Liver (tissue), 3 donors: ENCODE measurements at regions not wholly inside any gene's neighbourhood (a gene's known extent, or its start where the extent isn't known, plus 50 kb on each side); places are given as distances from the start of the nearest gene placed in this dataset.

Experiments
- CTCF ChIP-seq: fragments of 150-350 bp; IDR thresholded peaks from 2 replicates; pipeline ENCODE4 v1.5.1; 2017; ENCODE audit warnings: improper control_type of control experiment, low read depth, low read length; ENCODE audit not compliant: missing input control
- EGR1 ChIP-seq, 2 donors: IDR thresholded peaks; 2 replicates each; pipeline ENCODE4 v1.6.1; 2016 to 2018; ENCODE audit warnings: antibody characterized with exemption in 2 of 2, low read depth in 2 of 2
- GABPA ChIP-seq, 2 donors: IDR thresholded peaks in 1 of 2; conservative IDR thresholded peaks in 1 of 2; 2 replicates each; pipeline ENCODE4 v1.6.1; 2016; ENCODE audit warnings: antibody characterized with exemption in 2 of 2, mild to moderate bottlenecking in 1 of 2, moderate library complexity in 1 of 2
- HNF4A ChIP-seq, 2 donors: conservative IDR thresholded peaks; 2 replicates each; pipeline ENCODE4 v1.6.1; 2016; ENCODE audit warnings: antibody characterized with exemption in 2 of 2, mild to moderate bottlenecking in 2 of 2
- JUND ChIP-seq, 2 donors: IDR thresholded peaks; 2 replicates each; pipeline ENCODE4 v1.6.1; 2016; ENCODE audit warnings: antibody characterized with exemption in 2 of 2
- MAX ChIP-seq: IDR thresholded peaks from 2 replicates; pipeline ENCODE4 v1.6.1; 2016; ENCODE audit warnings: antibody characterized with exemption
- RAD21 ChIP-seq, 2 donors: IDR thresholded peaks; 2 replicates each; pipeline ENCODE4 v1.6.1; 2016; ENCODE audit warnings: antibody characterized with exemption in 2 of 2, mild to moderate bottlenecking in 2 of 2
- YY1 ChIP-seq: IDR thresholded peaks from 2 replicates; pipeline ENCODE4 v1.6.1; 2016; ENCODE audit warnings: antibody characterized with exemption, mild to moderate bottlenecking
- ZBTB33 ChIP-seq: IDR thresholded peaks from 2 replicates; pipeline ENCODE4 v1.6.1; 2016; ENCODE audit warnings: antibody characterized with exemption
- TF ChIP-seq, protein P1 (sequence below): IDR thresholded peaks from 2 replicates; pipeline ENCODE4 v1.6.1; 2016; ENCODE audit warnings: antibody characterized with exemption
- donor health status: healthy.
- donor health status: healthy.

DNA sequence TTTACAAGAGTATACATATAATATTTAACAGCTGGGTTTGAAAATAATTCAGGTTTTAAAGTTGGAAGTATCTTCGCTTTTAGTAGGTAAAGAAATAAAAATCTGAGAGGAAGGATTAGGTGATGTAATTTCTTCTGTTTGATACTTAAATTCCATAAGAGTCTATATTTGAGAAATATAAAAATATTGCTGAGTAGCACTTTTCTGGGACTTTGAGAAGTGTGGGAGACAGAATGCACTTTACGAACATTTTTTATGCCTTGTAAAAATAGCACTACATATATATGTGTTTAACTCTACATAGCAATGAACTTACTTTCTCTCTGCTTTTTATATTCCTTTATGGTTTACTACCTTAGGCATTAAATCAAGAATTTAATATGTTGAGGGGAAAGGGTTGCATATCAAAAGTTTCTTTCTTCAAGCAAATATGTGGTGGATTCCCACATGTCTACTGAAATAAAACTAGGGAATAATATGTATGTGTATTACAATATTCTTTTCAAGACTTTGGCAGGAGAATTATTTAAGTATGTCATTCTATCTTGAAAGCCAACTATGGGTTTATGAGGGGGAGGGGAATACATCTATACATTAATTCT is 266.7 kb upstream of the ADAMTS5 start:
- no peak for TF ChIP-seq RAD21 (IDR thresholded peaks at IDR 0.05)
- no peak for TF ChIP-seq CTCF
- TF ChIP-seq MAX = no peak
- no peak for TF ChIP-seq EGR1 (IDR thresholded peaks at IDR 0.05; ENCODE audit: low read depth in 2 of 2)
- no peak for TF ChIP-seq YY1
- TF ChIP-seq GABPA (IDR thresholded peaks at IDR 0.05 in 1 of 2, conservative IDR thresholded peaks at IDR 0.05 in 1 of 2) = no peak
- TF ChIP-seq HNF4A (conservative IDR thresholded peaks at IDR 0.05) = no peak
- no peak for TF ChIP-seq JUND (IDR thresholded peaks at IDR 0.05)
- TF ChIP-seq, protein P1, sequence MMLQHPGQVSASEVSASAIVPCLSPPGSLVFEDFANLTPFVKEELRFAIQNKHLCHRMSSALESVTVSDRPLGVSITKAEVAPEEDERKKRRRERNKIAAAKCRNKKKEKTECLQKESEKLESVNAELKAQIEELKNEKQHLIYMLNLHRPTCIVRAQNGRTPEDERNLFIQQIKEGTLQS = no peak
- no peak for TF ChIP-seq ZBTB33
